Pancreas (tissue), 10 donors: ENCODE measurements at regions not wholly inside any gene's neighbourhood (a gene's known extent, or its start where the extent isn't known, plus 50 kb on each side); places are given as distances from the start of the nearest gene placed in this dataset.
"Not testable (repeated sequence)": the region's sequence is repeated elsewhere in the genome, so short reads cannot be mapped to it uniquely, and the experiment has no call there.

Source experiments
- ATAC-seq, 4 donors: fragments of 200-7000 bp; cut with Tn5 transposase; one replicate each; pipeline versions ENCODE4 v1.8.0 to v1.9.1; 2020; ENCODE audit warnings: mild to moderate bottlenecking in 4 of 4, moderate library complexity in 4 of 4
- DNase-seq, 6 donors: peaks; one replicate each; pipeline ENCODE4 v3.0.0-alpha.2; 2020
- FAIRE-seq: peaks from 2 replicates; lab custom pipeline; 2012; peaks lifted over from hg19 to GRCh38; lab: Jason Lieb, UNC
- H3K27ac ChIP-seq, 4 donors: fragments of 200-600 bp; sonication (generic); 1 replicate in 3 of 4; 2 replicates in 1 of 4; pipeline versions ENCODE4 v1.5.0 to v1.8.0; 2020
- H3K27me3 ChIP-seq, 4 donors: fragments of 200-600 bp; one replicate each; pipeline ENCODE4 v1.8.0; 2021
- H3K36me3 ChIP-seq, 3 donors: fragments of 200-600 bp; sonication (generic) in 1 of 3; one replicate each; pipeline versions ENCODE4 v1.5.0 to v1.8.0; 2020 to 2021
- H3K4me1 ChIP-seq, 3 donors: fragments of 200-600 bp; one replicate each; pipeline ENCODE4 v1.8.0; 2021
- H3K4me3 ChIP-seq, 4 donors: fragments of 200-600 bp; sonication (generic) in 2 of 4; one replicate each; pipeline versions ENCODE4 v1.5.0 to v1.8.0; 2020 to 2021
- H3K9me3 ChIP-seq, 4 donors: fragments of 200-600 bp; one replicate each; pipeline ENCODE4 v1.8.0; 2021
- CTCF ChIP-seq, 4 donors: fragments of 200-600 bp; sonication (generic) in 3 of 4; IDR thresholded peaks; one replicate each; pipeline versions ENCODE4 v1.5.0 to v1.8.0; 2021; ENCODE audit warnings: antibody characterized with exemption in 4 of 4
- WGBS, 2 donors: extraction: QIAGEN DNeasy Blood & Tissue Kit; methylation state at CpG; one replicate each; pipeline ENCODE4 v1.1.7; 2013; 5-methylcytosine and 5-hydroxymethylcytosine counted together
- intact Hi-C, 3 donors: fragments of 100-400 bp; cut with DNase I; formaldehyde crosslinking; loops; one replicate each; pipeline versions ENCODE4 v1.11.1 to v1.14.2; 2022
- donor health status: healthy with polysubstance abuse.
- donor health status: DM: no; HTN: no; CAD: no; lungs with moderate emphysema.
- donor health status: DM: no; HTN: no; CAD: no.
- donor health status: control.
- donor health status: control.
- donor health status: Bipolar disorder and iron deficiency.
- donor health status: DM: yes; HTN: yes; CAD: no.
- donor health status: DM: no; HTN: no; CAD: no.
- donor health status: DM: no; HTN: no; CAD: no.
- donor health status: DM: yes; HTN: yes; CAD: no.

GRCh38 chr4:117699595-117699994 is 334.7 kb upstream of the NDST3 start:
- FAIRE-seq (no peak), DNase-seq (no peak), ATAC-seq (no peak)
- no peak for TF ChIP-seq CTCF (IDR thresholded peaks at IDR 0.05)
- Histone ChIP-seq H3K27ac (no peak overlapping the region), H3K27me3 (no peaks in the 10 kb centered on the region), H3K4me3 (no peak overlapping the region), H3K4me1 (no peaks in the 10 kb centered on the region), H3K36me3 (no peaks in the 10 kb centered on the region), H3K9me3 (no peaks in the 10 kb centered on the region)
- WGBS, 2 donors: 54 to 68% methylated on average over 2 of the region's 2 CpGs
- intact Hi-C loops: no loop called here

DNA sequence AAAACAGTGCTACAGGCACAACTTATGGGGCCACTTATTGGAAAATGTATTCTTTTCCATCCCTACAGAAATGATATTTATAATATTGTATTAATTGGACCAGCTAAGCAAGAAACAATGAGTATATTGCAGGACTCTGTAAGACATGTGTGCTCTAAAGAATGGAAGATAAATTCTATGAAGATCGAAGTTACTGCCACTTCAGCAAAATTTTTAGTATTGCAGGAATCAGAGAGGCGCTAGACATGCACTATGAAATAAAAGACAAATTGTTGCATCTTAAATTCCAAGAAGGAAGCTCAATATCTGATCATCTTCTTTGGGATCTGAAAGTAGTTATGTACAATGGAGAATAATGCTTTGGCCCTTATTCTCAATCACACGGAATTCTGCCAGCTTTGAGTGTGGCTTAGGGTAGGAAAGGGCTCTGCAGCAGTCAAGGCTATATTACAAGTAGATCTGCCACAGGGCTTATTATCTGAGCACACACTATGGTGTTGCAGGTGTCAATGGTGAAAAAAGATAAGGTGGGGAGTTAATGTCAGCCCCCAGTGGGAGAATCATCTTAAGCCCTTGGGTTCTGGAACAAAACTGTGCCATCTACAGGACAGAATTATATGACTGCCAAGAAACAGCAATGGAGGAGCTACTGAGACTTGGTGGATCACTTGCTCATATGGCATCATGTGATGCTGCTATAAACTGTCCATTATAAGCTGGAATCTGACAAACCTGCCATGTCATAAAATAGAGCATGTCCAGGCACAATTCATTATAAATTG is 334.0 kb upstream of the NDST3 start:
- no peaks in the 10 kb centered on the region for H3K36me3 ChIP-seq
- FAIRE-seq (no peak), ATAC-seq (no peak), DNase-seq (no peak)
- H3K9me3 ChIP-seq: no peaks in the 10 kb centered on the region
- H3K27ac ChIP-seq: no peak overlapping the region
- TF ChIP-seq CTCF (IDR thresholded peaks at IDR 0.05): no peak
- H3K4me1 ChIP-seq: no peaks in the 10 kb centered on the region
- intact Hi-C loops: no loop called here
- no peaks in the 10 kb centered on the region for H3K27me3 ChIP-seq
- H3K4me3 ChIP-seq: no peak overlapping the region
- 71 to 79% methylated on average over 3 of the region's 3 CpGs for WGBS, 2 donors

GRCh38 chr4:117702353-117702752 is 331.9 kb upstream of the NDST3 start:
- no peaks in the 10 kb centered on the region for H3K27me3 ChIP-seq
- no peaks in the 10 kb centered on the region for H3K36me3 ChIP-seq
- DNase-seq: no peak
- no peak for FAIRE-seq
- no peak for TF ChIP-seq CTCF (IDR thresholded peaks at IDR 0.05)
- no peaks in the 10 kb centered on the region for H3K9me3 ChIP-seq
- no peak overlapping the region for H3K27ac ChIP-seq
- intact Hi-C loops: no loop called here
- no peak for ATAC-seq
- H3K4me3 ChIP-seq: no peak overlapping the region
- H3K4me1 ChIP-seq: no peaks in the 10 kb centered on the region
- WGBS, 2 donors: 22 to 29% methylated on average over 3 of the region's 3 CpGs

DNA sequence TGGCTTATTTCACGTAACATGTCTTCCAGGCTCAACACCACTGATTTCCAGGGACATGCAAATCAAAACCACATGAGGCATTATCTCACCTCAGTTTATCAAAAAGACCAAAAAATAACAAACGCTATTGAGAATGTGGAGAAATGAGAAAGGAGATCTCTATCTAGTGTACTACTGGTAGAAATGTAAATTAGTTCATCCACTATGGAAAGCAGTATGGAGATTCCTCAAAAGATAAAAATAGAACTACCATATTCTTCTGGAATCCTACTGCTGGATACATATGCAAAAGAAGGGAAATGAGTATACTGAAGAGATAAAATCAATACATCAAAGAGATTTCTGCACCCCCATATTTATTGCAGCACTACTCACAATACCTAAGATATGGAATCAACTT is 329.6 kb upstream of the NDST3 start:
- H3K27me3 ChIP-seq: no peaks in the 10 kb centered on the region
- ATAC-seq: no peak
- no peak overlapping the region for H3K27ac ChIP-seq
- WGBS, 2 donors: 64 to 76% methylated on average over 2 of the region's 2 CpGs
- DNase-seq: no peak
- no peaks in the 10 kb centered on the region for H3K9me3 ChIP-seq
- H3K4me3 ChIP-seq: no peak overlapping the region
- no peaks in the 10 kb centered on the region for H3K36me3 ChIP-seq
- FAIRE-seq: no peak
- TF ChIP-seq CTCF (IDR thresholded peaks at IDR 0.05): no peak
- intact Hi-C loops: no loop called here
- H3K4me1 ChIP-seq: no peaks in the 10 kb centered on the region

GRCh38 chr4:117740736-117741135 is 293.6 kb upstream of the NDST3 start:
- no peak for TF ChIP-seq CTCF (IDR thresholded peaks at IDR 0.05)
- ATAC-seq (no peak), FAIRE-seq (no peak), DNase-seq (no peak)
- intact Hi-C loops: no loop called here
- Histone ChIP-seq H3K9me3 (no peaks in the 10 kb centered on the region), H3K4me1 (no peaks in the 10 kb centered on the region), H3K27ac (no peak overlapping the region), H3K4me3 (no peak overlapping the region), H3K27me3 (no peaks in the 10 kb centered on the region), H3K36me3 (no peaks in the 10 kb centered on the region)
- WGBS, 2 donors: 58 to 62% methylated on average over 1 of the region's 1 CpG

DNA sequence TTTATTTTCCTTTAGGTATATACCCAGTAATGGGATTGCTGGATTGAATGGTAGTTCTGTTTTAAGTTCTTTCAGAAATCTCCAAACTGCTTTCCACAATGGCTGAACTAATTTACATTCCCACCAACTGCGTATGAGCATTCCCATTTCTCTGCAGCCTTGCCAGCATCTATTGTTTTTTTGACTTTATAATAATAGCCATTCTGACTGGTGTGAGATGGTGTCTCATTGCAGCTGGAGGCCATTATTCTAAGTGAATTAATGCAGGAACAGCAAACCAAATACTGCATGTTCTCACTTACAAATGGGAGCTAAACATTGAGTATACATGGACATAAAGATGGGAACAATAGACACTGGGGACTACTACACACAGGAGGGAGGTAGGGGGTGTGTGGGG is 288.9 kb upstream of the NDST3 start:
- H3K36me3 ChIP-seq, intact Hi-C loops, DNase-seq, ATAC-seq, H3K27ac ChIP-seq, H3K4me1 ChIP-seq, H3K4me3 ChIP-seq, H3K9me3 ChIP-seq, H3K27me3 ChIP-seq, FAIRE-seq: not testable (repeated sequence)
- WGBS, 2 donors: 43 to 92% methylated on average over 1 of the region's 1 CpG
